ENCODE measurements at regions not wholly inside any gene's neighbourhood (a gene's known extent, or its start where the extent isn't known, plus 50 kb on each side); places are given as distances from the start of the nearest gene placed in this dataset.

DNA sequence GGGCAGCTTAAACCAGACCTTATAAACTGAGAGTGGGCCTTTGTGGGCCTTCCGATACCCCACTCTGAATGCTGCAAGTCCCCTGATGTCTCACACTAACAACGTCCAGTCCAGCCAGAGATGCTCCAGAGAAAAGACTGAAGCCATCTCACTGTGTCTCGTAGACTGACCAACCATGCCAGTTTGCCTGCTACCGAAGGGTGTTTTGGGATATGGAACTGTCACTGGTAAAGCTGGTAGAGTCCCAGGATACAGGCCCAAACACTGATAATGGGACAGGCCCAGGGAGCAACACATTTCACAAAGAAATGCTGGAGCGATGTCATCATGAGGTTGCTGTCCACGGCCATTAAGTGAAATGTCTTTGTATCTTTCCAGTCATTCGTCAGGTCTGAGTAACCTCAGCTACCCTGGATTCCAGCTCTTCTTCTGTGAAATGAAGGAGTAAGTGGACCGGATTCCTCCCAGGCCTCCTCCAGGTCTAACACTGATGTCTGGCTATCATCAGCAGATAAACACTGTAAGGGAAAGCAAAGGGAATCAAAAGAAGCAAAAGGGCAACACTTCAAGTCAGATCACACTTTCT, 81.6 kb downstream of the SLC5A7 start:
- Mint-ChIP-seq H3K4me3 (ENCODE audit: unreplicated experiment) (no peak overlapping the region), H3K4me1 (ENCODE audit: low read depth, unreplicated experiment) (no peaks in the 10 kb centered on the region), H3K9me3 (ENCODE audit: unreplicated experiment) (no peaks in the 10 kb centered on the region), H3K36me3 (ENCODE audit: low read depth, unreplicated experiment) (no peaks in the 10 kb centered on the region), H3K27ac (ENCODE audit: unreplicated experiment) (no peak overlapping the region), H3K27me3 (ENCODE audit: low read depth, unreplicated experiment) (no peaks in the 10 kb centered on the region)
- H3K9me3 ChIP-seq (ENCODE audit: insufficient read depth, low read depth, low read length), result no peaks in the 10 kb centered on the region
- no peaks in the 10 kb centered on the region for H4K20me1 ChIP-seq (ENCODE audit: insufficient read depth, low read length)
- H3K9ac ChIP-seq (ENCODE audit: low read length), result no peak overlapping the region
- no peaks in the 10 kb centered on the region for H3K27me3 ChIP-seq (ENCODE audit: insufficient read depth, low read length)
- FAIRE-seq (no peak), DNase-seq (ENCODE audit: low read depth) (no peak)
- no peak for TF ChIP-seq CTCF (IDR thresholded peaks at IDR 0.05; ENCODE audit: insufficient read depth, low read depth, low read length)
- no peak for TF ChIP-seq EZH2 (IDR thresholded peaks at IDR 0.05; ENCODE audit: insufficient read depth, low read length)
- no peak overlapping the region for H3K4me2 ChIP-seq (ENCODE audit: low read length)
- no peak overlapping the region for H2AFZ ChIP-seq (ENCODE audit: low read depth, low read length)
- no peaks in the 10 kb centered on the region for H3K36me3 ChIP-seq (ENCODE audit: insufficient read depth, low read length)
- H3K79me2 ChIP-seq (ENCODE audit: insufficient read depth, low read length), result no peaks in the 10 kb centered on the region
- no peak overlapping the region for H3K27ac ChIP-seq (ENCODE audit: low read depth, low read length)
- no peaks in the 10 kb centered on the region for H3K4me1 ChIP-seq (ENCODE audit: insufficient read depth, low read length)
- no peak overlapping the region for H3K4me3 ChIP-seq (ENCODE audit: insufficient read depth, low read depth, low read length)

DNA sequence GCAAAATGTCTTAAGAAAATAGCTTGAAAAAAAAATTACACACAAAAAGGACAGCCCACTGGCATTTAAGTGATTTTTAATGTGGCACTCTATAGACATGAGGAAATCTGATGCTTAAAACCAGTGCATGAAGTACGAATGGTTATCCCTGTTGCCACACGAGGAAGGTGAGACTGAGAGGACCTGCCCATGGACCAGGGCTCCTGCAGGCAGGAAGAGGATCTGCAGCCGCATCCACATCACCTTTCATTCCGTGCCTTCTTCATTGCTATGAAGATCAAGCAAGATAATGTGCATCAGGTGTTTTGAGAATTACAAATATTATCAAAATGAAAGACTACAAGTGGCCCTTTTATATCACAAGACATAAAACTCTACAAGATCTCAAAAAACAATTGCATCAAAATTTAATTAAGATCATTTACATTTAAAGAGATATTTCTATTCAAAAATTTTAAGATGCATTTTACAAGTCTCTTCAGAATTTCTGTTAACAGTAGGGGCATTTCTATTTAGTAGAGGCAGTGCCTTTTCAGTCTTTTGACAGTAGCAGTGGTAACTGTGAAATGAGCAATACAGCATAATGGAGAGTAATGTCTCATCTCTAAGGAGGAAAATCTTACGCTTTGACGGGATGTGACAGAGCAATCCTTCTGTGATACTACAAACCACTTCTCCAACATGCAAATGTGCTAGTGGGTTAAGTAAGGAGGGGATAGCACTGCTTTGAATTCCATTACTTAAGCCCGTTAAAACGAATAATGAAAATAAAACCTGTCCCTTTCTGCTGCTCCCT, 83.4 kb downstream of the SLC5A7 start:
- FAIRE-seq (no peak), DNase-seq (ENCODE audit: low read depth) (no peak)
- Mint-ChIP-seq H3K4me1 (ENCODE audit: low read depth, unreplicated experiment) (no peaks in the 10 kb centered on the region), H3K9me3 (ENCODE audit: unreplicated experiment) (no peaks in the 10 kb centered on the region), H3K27me3 (ENCODE audit: low read depth, unreplicated experiment) (no peaks in the 10 kb centered on the region), H3K27ac (ENCODE audit: unreplicated experiment) (no peak overlapping the region), H3K36me3 (ENCODE audit: low read depth, unreplicated experiment) (no peaks in the 10 kb centered on the region), H3K4me3 (ENCODE audit: unreplicated experiment) (no peak overlapping the region)
- H3K27me3 ChIP-seq (ENCODE audit: insufficient read depth, low read length), result no peaks in the 10 kb centered on the region
- no peaks in the 10 kb centered on the region for H4K20me1 ChIP-seq (ENCODE audit: insufficient read depth, low read length)
- TF ChIP-seq EZH2 (IDR thresholded peaks at IDR 0.05; ENCODE audit: insufficient read depth, low read length), result no peak
- no peaks in the 10 kb centered on the region for H3K4me1 ChIP-seq (ENCODE audit: insufficient read depth, low read length)
- H3K4me3 ChIP-seq (ENCODE audit: insufficient read depth, low read depth, low read length), result no peak overlapping the region
- no peaks in the 10 kb centered on the region for H3K79me2 ChIP-seq (ENCODE audit: insufficient read depth, low read length)
- H3K36me3 ChIP-seq (ENCODE audit: insufficient read depth, low read length), result no peaks in the 10 kb centered on the region
- no peak overlapping the region for H3K9ac ChIP-seq (ENCODE audit: low read length)
- H3K9me3 ChIP-seq (ENCODE audit: insufficient read depth, low read depth, low read length), result no peaks in the 10 kb centered on the region
- H3K4me2 ChIP-seq (ENCODE audit: low read length), result no peak overlapping the region
- H2AFZ ChIP-seq (ENCODE audit: low read depth, low read length), result no peak overlapping the region
- no peak overlapping the region for H3K27ac ChIP-seq (ENCODE audit: low read depth, low read length)

- no peaks in the 10 kb centered on the region for H3K9me3 ChIP-seq (ENCODE audit: insufficient read depth, low read depth, low read length)
- Mint-ChIP-seq H3K9me3 (ENCODE audit: unreplicated experiment) (no peaks in the 10 kb centered on the region), H3K4me1 (ENCODE audit: low read depth, unreplicated experiment) (no peaks in the 10 kb centered on the region), H3K36me3 (ENCODE audit: low read depth, unreplicated experiment) (no peaks in the 10 kb centered on the region), H3K27ac (ENCODE audit: unreplicated experiment) (no peak overlapping the region), H3K4me3 (ENCODE audit: unreplicated experiment) (no peak overlapping the region), H3K27me3 (ENCODE audit: low read depth, unreplicated experiment) (peaks cover 5% of the 10 kb centered on the region)
- TF ChIP-seq CTCF (IDR thresholded peaks at IDR 0.05; ENCODE audit: insufficient read depth, low read depth, low read length), result no peak
- TF ChIP-seq EZH2 (IDR thresholded peaks at IDR 0.05; ENCODE audit: insufficient read depth, low read length), result no peak
- H3K4me2 ChIP-seq (ENCODE audit: low read length), result no peak overlapping the region
- no peak for FAIRE-seq
- H3K4me3 ChIP-seq (ENCODE audit: insufficient read depth, low read depth, low read length), result no peak overlapping the region
- H2AFZ ChIP-seq (ENCODE audit: low read depth, low read length), result no peak overlapping the region
- no peak for DNase-seq (ENCODE audit: low read depth)
- H3K9ac ChIP-seq (ENCODE audit: low read length), result no peak overlapping the region
- no peaks in the 10 kb centered on the region for H3K36me3 ChIP-seq (ENCODE audit: insufficient read depth, low read length)
- no peak overlapping the region for H3K27ac ChIP-seq (ENCODE audit: low read depth, low read length)
- H3K4me1 ChIP-seq (ENCODE audit: insufficient read depth, low read length), result no peaks in the 10 kb centered on the region
- no peaks in the 10 kb centered on the region for H3K79me2 ChIP-seq (ENCODE audit: insufficient read depth, low read length)
- H3K27me3 ChIP-seq (ENCODE audit: insufficient read depth, low read length), result no peaks in the 10 kb centered on the region
- H4K20me1 ChIP-seq (ENCODE audit: insufficient read depth, low read length), result no peaks in the 10 kb centered on the region
Observed at GRCh38 chr2:108073415-108074072, 87.2 kb downstream of the SLC5A7 start.
